K562 (cell line): ENCODE measurements at regions not wholly inside any gene's neighbourhood (a gene's known extent, or its start where the extent isn't known, plus 50 kb on each side); places are given as distances from the start of the nearest gene placed in this dataset.

ENCODE experiments used
- ATAC-seq: fragments of 200-7000 bp; cut with Tn5 transposase; 3 replicates; pipeline ENCODE4 v1.9.1; 2020; ENCODE audit warnings: moderate library complexity
- BruUV-seq: library from RNA; stranded (reverse); fragments of 400-500 nt; replicated peaks from 2 replicates; lab custom pipeline; 2021; lab: Mats Ljungman, UMichigan
- CTCF ChIA-PET: fragments of 300-600 bp; formaldehyde crosslinking; extraction: SDS; loops from one replicate; lab custom pipeline; 2021; ENCODE audit warnings: low intra/inter-chr PET ratio; lab: Yijun Ruan, JAX
- POLR2A ChIA-PET: fragments of 300-600, 350-650 bp; sonication (Branson Sonifier 250); formaldehyde crosslinking; extraction: SDS; loops from one replicate; lab custom pipeline; 2021; ENCODE audit warnings: antibody characterized with exemption, inconsistent platforms; lab: Yijun Ruan, JAX
- DNase-seq, 4 experiments: peaks; one replicate each; pipeline versions ENCODE4 v3.0.0 to v3.0.0-alpha.2; 2011 to 2018; ENCODE audit warnings: low spot score in 3 of 4, mixed read lengths in 3 of 4; ENCODE audit errors: extremely low read depth in 1 of 4
- FAIRE-seq: peaks from 2 replicates; lab custom pipeline; 2011; peaks lifted over from hg19 to GRCh38; lab: Jason Lieb, UNC
- H2AFZ ChIP-seq: 2 replicates; pipeline ENCODE4 v1.6.0; 2011; ENCODE audit warnings: low read depth, low read length, control low read depth, inconsistent platforms
- H3K27ac ChIP-seq: fragments of 200-600 bp; 3 replicates; pipeline ENCODE4 v1.8.0; 2011; ENCODE audit warnings: low read depth, mild to moderate bottlenecking, control low read depth, inconsistent platforms, low read length, moderate library complexity, mixed read lengths; ENCODE audit errors: extremely low read depth
- H3K27me3 ChIP-seq, 2 experiments: fragments of 300-600 bp in 1 of 2; 2 replicates in 1 of 2; 3 replicates in 1 of 2; pipeline versions ENCODE4 v1.6.0 to v1.8.0; 2011; ENCODE audit warnings: inconsistent platforms in 2 of 2, low read length in 2 of 2, mild to moderate bottlenecking in 1 of 2, mixed read lengths in 1 of 2, moderate library complexity in 1 of 2; ENCODE audit not compliant: control insufficient read depth in 2 of 2, insufficient read depth in 2 of 2
- H3K36me3 ChIP-seq: fragments of 300-600 bp; 3 replicates; pipeline ENCODE4 v1.8.0; 2011; ENCODE audit warnings: mild to moderate bottlenecking, low read length, inconsistent platforms; ENCODE audit not compliant: control insufficient read depth, insufficient read depth
- H3K4me1 ChIP-seq, 2 experiments: fragments of 200-600 bp in 1 of 2; replicated peaks in 1 of 2; 2 replicates in 1 of 2; 3 replicates in 1 of 2; pipeline versions ENCODE4 v1.5.1 to v1.8.0; 2011; ENCODE audit warnings: inconsistent platforms in 2 of 2, low read length in 2 of 2, mild to moderate bottlenecking in 1 of 2, mixed read lengths in 1 of 2, moderate library complexity in 1 of 2; ENCODE audit not compliant: control insufficient read depth in 2 of 2, insufficient read depth in 2 of 2
- H3K4me2 ChIP-seq: 2 replicates; pipeline ENCODE4 v1.6.1; 2011; ENCODE audit warnings: low read length, control low read depth, inconsistent platforms, mixed read lengths; ENCODE audit not compliant: insufficient read depth
- H3K4me3 ChIP-seq: fragments of 200-600 bp; sonication (generic), shearing (Covaris generic); 2 replicates; pipeline ENCODE4 v1.5.1; 2016; ENCODE audit warnings: control low read depth, inconsistent platforms
- H3K79me2 ChIP-seq: fragments of 200-600 bp; 3 replicates; pipeline ENCODE4 v1.8.0; 2011; ENCODE audit warnings: low read length, inconsistent platforms; ENCODE audit not compliant: control insufficient read depth, insufficient read depth
- H3K9ac ChIP-seq, 2 experiments: 2 replicates each; pipeline versions ENCODE4 v1.6.0 to v1.6.1; 2011; ENCODE audit warnings: low read depth in 2 of 2, low read length in 2 of 2, control low read depth in 1 of 2, inconsistent platforms in 1 of 2, mild to moderate bottlenecking in 1 of 2, mixed read lengths in 1 of 2; ENCODE audit not compliant: insufficient read depth in 1 of 2
- H3K9me1 ChIP-seq: one replicate; pipeline ENCODE4 v1.6.0; 2011; ENCODE audit warnings: inconsistent platforms, mild to moderate bottlenecking, low read length, moderate library complexity; ENCODE audit not compliant: control insufficient read depth, insufficient read depth
- H3K9me3 ChIP-seq: replicated peaks from 2 replicates; pipeline ENCODE4 v1.5.1; 2011; ENCODE audit warnings: low read depth, low read length, inconsistent platforms; ENCODE audit not compliant: control insufficient read depth, insufficient read depth
- H4K20me1 ChIP-seq: replicated peaks from 2 replicates; pipeline ENCODE4 v1.6.1; 2011; ENCODE audit warnings: low read length, inconsistent platforms, mixed read lengths; ENCODE audit not compliant: control insufficient read depth, insufficient read depth
- ADNP ChIP-seq: fragments of 200-800 bp; sonication (Bioruptor generic); IDR thresholded peaks from 2 replicates; pipeline ENCODE4 v1.6.1; 2016; ENCODE audit warnings: missing genetic modification characterization, missing compliant biosample characterization
- ATF4 ChIP-seq: fragments of 450-650 bp; formaldehyde crosslinking; IDR thresholded peaks from 2 replicates; pipeline ENCODE4 v1.4.0; 2022; ENCODE audit warnings: mild to moderate bottlenecking, moderate library complexity
- CHD2 ChIP-seq: IDR thresholded peaks from 2 replicates; pipeline ENCODE4 v1.6.1; 2011; ENCODE audit warnings: low read depth, low read length
- DNMT1 ChIP-seq: fragments of 450-650 bp; IDR thresholded peaks from 2 replicates; pipeline ENCODE4 v1.6.1; 2016; ENCODE audit warnings: antibody characterized with exemption, mild to moderate bottlenecking
- FIP1L1 ChIP-seq: fragments of 200-400 bp; formaldehyde crosslinking; IDR thresholded peaks from 2 replicates; pipeline ENCODE4 v1.6.1; 2018; ENCODE audit warnings: mild to moderate bottlenecking, low read depth, low read length; ENCODE audit not compliant: poor library complexity, severe bottlenecking
- FOSL1 ChIP-seq: fragments of 200-800 bp; sonication (Bioruptor generic); conservative IDR thresholded peaks from 2 replicates; pipeline ENCODE4 v1.6.1; 2016; ENCODE audit warnings: missing genetic modification characterization, missing compliant biosample characterization
- HMG20A ChIP-seq: fragments of 450-650 bp; formaldehyde crosslinking; conservative IDR thresholded peaks from 2 replicates; pipeline ENCODE4 v1.4.0; 2020; ENCODE audit warnings: mild to moderate bottlenecking, mixed read lengths
- MAZ ChIP-seq, 2 experiments: fragments of 450-650 bp in 1 of 2; sonication (generic) in 1 of 2; formaldehyde crosslinking; IDR thresholded peaks in 1 of 2; conservative IDR thresholded peaks in 1 of 2; 2 replicates each; pipeline versions ENCODE4 v1.4.0 to v1.5.0; 2020; ENCODE audit warnings: mild to moderate bottlenecking in 1 of 2, missing genetic modification reagents in 1 of 2
- MTA3 ChIP-seq: fragments of 450-650 bp; formaldehyde crosslinking; IDR thresholded peaks from 2 replicates; pipeline ENCODE4 v1.6.1; 2017; ENCODE audit warnings: mild to moderate bottlenecking, borderline replicate concordance
- PYGO2 ChIP-seq: fragments of 450-650 bp; IDR thresholded peaks from 2 replicates; pipeline ENCODE4 v1.6.1; 2016; ENCODE audit warnings: mild to moderate bottlenecking, missing genetic modification characterization, moderate library complexity, missing compliant biosample characterization
- SAP30 ChIP-seq: fragments of 200-600 bp; sonication (generic); IDR thresholded peaks from 2 replicates; pipeline ENCODE4 v1.6.1; 2012; ENCODE audit warnings: borderline replicate concordance, low read depth, mild to moderate bottlenecking, moderate library complexity, low read length, control low read depth, inconsistent platforms; ENCODE audit not compliant: insufficient read depth, poor library complexity, severe bottlenecking
- SIN3A ChIP-seq, 2 experiments: fragments of 150-350 bp in 1 of 2; IDR thresholded peaks; 2 replicates each; pipeline ENCODE4 v1.6.1; 2011 to 2016; ENCODE audit warnings: borderline replicate concordance in 2 of 2, low read depth in 2 of 2, low read length in 2 of 2, mild to moderate bottlenecking in 2 of 2, moderate library complexity in 2 of 2; ENCODE audit not compliant: control insufficient read depth in 1 of 2
- SRF ChIP-seq, 2 experiments: fragments of 250-450, 450-650 bp in 1 of 2; sonication (Bioruptor Pico) in 1 of 2; sonication (generic) in 1 of 2; formaldehyde crosslinking; IDR thresholded peaks; 2 replicates each; pipeline versions ENCODE4 v1.5.0 to v1.5.1; 2020 to 2022; ENCODE audit warnings: mild to moderate bottlenecking in 1 of 2, missing genetic modification reagents in 1 of 2
- ZBED1 ChIP-seq: IDR thresholded peaks from 2 replicates; pipeline ENCODE4 v1.6.1; 2014
- ZBTB17 ChIP-seq: fragments of 450-650 bp; formaldehyde crosslinking; IDR thresholded peaks from 2 replicates; pipeline ENCODE4 v1.4.0; 2020; ENCODE audit warnings: mild to moderate bottlenecking
- ZNF121 ChIP-seq: sonication (generic); formaldehyde crosslinking; conservative IDR thresholded peaks from 2 replicates; pipeline ENCODE4 v1.8.0; 2022; ENCODE audit warnings: missing genetic modification reagents
- ZNF134 ChIP-seq: fragments of 250-450 bp; sonication (Bioruptor Pico); conservative IDR thresholded peaks from 2 replicates; pipeline ENCODE4 v1.4.0; 2020
- ZNF277 ChIP-seq: fragments of 250-450 bp; sonication (Bioruptor Pico); IDR thresholded peaks from 2 replicates; pipeline ENCODE4 v1.8.0; 2022; ENCODE audit warnings: inconsistent platforms, mild to moderate bottlenecking, moderate library complexity, borderline replicate concordance
- ZNF398 ChIP-seq: fragments of 250-450 bp; sonication (Bioruptor Pico); IDR thresholded peaks from 2 replicates; pipeline ENCODE4 v1.8.0; 2021; ENCODE audit warnings: moderate library complexity, mild to moderate bottlenecking, inconsistent platforms
- WGBS: fragments of 100-300 bp; shearing (Covaris generic); methylation state at CpG from one replicate; pipeline ENCODE4 v1.1.6; 2016; ENCODE audit warnings: low coverage, mixed read lengths; ENCODE audit not compliant: insufficient coverage; ENCODE audit errors: missing lambda C conversion rate; 5-methylcytosine and 5-hydroxymethylcytosine counted together
- in situ Hi-C: fragments of 300-500 bp; cut with MboI; formaldehyde crosslinking; loops from 4 replicates; pipeline ENCODE4 v1.15.0; 2018; ENCODE audit warnings: inconsistent platforms, mixed read lengths
- intact Hi-C: fragments of 100-400 bp; cut with micrococcal nuclease; formaldehyde crosslinking; loops from 2 replicates; pipeline ENCODE4 v1.14.2; 2022

GRCh38 chr5:2176581-2176980 is 293.9 kb upstream of the IRX4 start:
- H4K20me1 ChIP-seq = peaks cover 11% of the 10 kb centered on the region; the same call in 1 of the 2 replicates
- ATAC-seq (no peak), FAIRE-seq (no peak), DNase-seq (no peak)
- H3K27ac ChIP-seq = no peak overlapping the region
- intact Hi-C loops (no loop called here), in situ Hi-C loops (no loop called here)
- H3K9ac ChIP-seq = no peak overlapping the region
- TF ChIP-seq SAP30 (no peak), SIN3A (IDR thresholded peaks at IDR 0.05; ENCODE audit: borderline replicate concordance in 2 of 2, control insufficient read depth in 1 of 2, low read depth in 2 of 2, low read length in 2 of 2) (no peak), CHD2 (no peak), FOSL1 (tag) (no peak), SRF (CRISPR knock-in tag; IDR thresholded peaks at IDR 0.05) (no peak), ZBED1 (no peak), PYGO2 (no peak), ZNF398 (no peak), DNMT1 (no peak), ZBTB17 (no peak), MTA3 (no peak), MAZ (CRISPR knock-in tag; conservative IDR thresholded peaks at IDR 0.05 in 1 of 2, IDR thresholded peaks at IDR 0.05 in 1 of 2) (no peak), ZNF277 (CRISPR knock-in tag) (no peak), ZNF121 (no peak), HMG20A (CRISPR knock-in tag) (no peak), FIP1L1 (no peak), ADNP (tag) (no peak), ATF4 (CRISPR knock-in tag) (no peak), ZNF134 (CRISPR knock-in tag) (no peak)
- H3K4me3 ChIP-seq = no peak overlapping the region
- ChIA-PET POLR2A (interaction anchor here (0.6 kb wide), 1 partner anchor 372 kb away, joined by 4 read pairs; no protein-coding TSS in a partner anchor), CTCF (no interaction called here)
- H3K27me3 ChIP-seq = peaks cover 44 to 73% of the 10 kb centered on the region in 2 experiments
- no peaks in the 10 kb centered on the region for H3K79me2 ChIP-seq
- H3K4me1 ChIP-seq = no peaks in the 10 kb centered on the region; a peak in 1 of 5 replicates
- no peak overlapping the region for H2AFZ ChIP-seq
- no peak overlapping the region for H3K4me2 ChIP-seq
- WGBS = 0% methylated on average over 1 of the region's 1 CpG
- no peaks in the 10 kb centered on the region for H3K36me3 ChIP-seq
- no peaks in the 10 kb centered on the region for H3K9me3 ChIP-seq
- no TSS peak for BruUV-seq
- peaks cover 4% of the 10 kb centered on the region for H3K9me1 ChIP-seq
